MV-4-11 (cell line): ENCODE measurements at regions not wholly inside any gene's neighbourhood (a gene's known extent, or its start where the extent isn't known, plus 50 kb on each side); places are given as distances from the start of the nearest gene placed in this dataset.
"Not testable (repeated sequence)": the region's sequence is repeated elsewhere in the genome, so short reads cannot be mapped to it uniquely, and the experiment has no call there.

Experiments used
- DNase-seq: peaks from one replicate; lab custom pipeline; 2025; lab: John Stamatoyannopoulos, UW

DNA sequence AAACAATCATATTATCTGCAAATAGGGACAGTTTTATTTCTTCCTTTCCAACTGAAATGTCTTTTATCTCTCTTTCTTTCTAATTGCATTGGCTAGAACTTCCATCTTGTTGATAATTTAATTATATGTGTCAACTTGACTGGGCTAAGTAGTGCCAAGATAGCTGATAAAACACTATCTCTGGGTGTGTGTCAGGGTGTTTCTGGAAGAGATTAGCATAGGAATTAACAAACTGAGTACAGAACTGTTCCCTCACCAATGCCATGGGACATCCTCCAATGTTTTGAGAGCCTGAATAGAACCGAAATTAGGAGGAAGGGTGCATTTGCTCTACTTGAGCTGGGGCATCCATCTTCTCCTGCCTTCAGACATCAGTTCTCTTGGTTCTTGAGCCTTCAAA is 1027.2 kb downstream of the FAT4 start:
- DNase-seq: no peak

DNA sequence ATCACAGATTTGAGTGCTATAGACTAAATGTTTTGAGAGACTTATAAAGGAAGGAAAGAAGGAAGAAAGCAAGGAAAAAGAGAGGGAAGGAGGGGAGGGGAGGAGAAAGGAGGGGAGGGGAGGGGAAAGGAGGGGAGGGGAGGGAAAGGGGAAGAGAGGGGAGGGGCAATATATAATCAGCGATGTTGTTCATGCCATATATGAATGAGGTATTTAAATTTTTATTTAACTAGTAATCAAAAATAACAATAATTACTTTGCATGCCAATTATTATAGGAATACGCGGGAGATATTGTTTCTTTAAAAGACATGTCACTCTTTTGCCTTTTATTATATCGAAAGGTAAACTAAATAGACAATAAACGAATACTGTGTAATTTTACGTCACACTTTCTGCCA is 1029.7 kb downstream of the FAT4 start:
- no peak for DNase-seq

DNA sequence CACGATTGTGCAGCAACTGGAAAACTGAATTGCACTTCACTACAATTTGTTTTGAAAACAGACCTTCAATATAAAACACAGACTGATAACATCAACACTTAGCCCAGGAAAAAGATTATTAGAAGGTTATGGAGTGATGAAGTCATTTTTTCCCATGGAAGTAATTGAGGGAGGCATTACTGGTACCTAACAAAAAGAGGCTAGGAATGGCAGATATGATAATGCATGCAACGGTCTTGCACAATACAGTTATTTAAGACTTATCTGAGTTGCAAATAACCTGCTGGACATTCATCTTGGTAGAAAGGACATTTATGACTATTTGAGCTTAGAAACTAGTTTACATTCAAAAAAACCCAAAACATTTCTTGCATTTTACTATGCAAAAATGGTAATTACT is 1031.9 kb downstream of the FAT4 start:
- no peak for DNase-seq

DNA sequence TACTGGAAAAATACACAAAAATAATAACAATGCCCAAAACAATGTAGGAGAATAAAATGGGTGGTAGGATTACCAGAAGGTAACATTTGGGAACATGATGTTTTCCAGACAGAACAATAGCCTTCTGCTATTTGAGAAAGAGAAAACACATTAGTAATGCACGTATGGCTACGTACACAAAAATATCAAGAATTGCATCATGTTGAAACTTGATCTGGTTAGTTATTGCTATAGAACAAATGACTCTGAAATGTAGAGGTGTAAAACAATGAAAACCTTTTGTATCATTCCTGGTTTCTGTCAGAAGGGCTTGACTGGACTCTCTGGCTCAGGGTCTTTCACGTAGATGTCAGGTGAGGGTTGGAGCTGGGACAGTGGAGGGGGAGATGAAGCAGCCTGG is 1040.0 kb downstream of the FAT4 start:
- no peak for DNase-seq

DNA sequence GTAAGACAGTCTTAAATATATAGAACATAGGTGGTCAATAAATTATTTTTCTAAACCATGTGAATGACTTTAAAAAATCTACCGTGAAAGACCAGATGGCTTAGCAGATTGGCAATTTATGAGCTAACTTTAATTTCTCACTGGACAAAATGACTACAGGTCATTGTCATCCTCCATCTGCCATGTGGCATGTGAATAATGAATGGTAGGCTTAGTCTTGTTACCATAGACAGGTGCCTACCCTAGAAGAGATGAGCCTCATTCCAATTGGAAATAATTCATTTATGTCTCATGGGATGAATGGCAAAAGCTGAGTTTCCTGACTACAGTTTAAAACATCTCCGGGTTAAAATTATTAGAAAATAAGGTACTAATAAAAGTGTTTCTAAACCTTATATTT is 1043.3 kb downstream of the FAT4 start:
- DNase-seq: no peak

DNA sequence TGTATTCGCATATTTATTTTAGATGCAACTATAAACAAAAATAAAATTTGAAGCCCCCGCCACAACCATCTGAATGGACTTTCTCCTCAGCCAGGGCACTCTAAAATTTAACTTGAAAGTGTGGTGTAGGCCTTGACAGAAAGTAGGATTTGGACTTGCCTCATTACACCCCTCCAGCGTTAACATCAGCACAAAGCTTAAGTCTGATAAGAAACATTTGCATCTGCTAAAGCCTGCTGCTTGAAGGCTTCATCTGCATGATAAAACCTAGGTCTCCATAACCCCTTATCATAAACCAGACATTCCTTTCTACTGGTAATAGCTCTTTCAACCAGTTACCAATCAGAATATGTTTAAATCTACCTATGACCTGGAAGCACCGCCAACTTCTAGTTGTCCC is 1046.5 kb downstream of the FAT4 start:
- no peak for DNase-seq

DNA sequence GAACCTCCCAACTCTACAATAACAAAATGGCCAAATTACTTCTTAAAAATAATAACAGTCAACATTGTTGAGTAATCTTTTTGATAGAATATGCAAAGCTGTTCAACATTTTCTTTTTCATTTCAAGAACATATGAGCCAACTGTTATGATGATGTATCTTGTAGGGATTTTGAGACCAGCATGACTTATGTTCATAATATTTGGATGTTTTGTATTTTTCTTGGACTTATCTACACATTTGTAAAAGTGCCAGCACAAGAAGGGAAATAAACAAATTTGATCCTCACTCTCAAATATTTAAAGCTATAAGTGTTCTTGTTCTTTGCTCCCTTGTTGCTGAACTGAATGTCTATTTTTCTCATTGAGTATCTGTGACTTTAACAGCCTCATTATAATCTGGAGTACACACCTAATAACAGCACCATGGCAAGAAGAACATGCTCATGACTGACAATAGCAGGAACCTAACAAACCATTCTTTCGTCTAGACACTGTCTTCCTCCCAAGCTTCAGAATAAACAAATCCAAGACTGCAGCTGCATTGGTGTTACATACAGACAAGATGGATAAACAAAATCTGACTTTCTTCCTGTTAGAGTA is 1049.7 kb downstream of the FAT4 start:
- DNase-seq: no peak

DNA sequence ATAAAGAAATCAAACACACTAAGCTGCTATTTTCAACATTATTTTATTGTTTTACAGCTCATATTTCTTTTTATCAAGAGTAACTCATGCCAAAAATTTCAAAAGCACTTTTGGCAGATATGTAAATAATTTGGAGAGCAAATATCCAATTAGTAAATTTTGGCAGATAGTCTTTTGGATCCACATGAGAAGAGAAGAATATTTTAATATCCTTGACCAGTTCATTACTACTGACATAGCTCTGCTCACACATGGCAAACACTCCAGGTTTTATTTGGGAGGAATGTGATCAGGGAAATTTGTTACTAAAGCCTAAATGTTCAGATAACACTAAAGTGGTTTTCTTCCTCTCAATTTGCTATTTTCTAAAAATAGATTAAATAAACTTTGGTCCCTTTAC is 1054.3 kb downstream of the FAT4 start:
- no peak for DNase-seq

DNA sequence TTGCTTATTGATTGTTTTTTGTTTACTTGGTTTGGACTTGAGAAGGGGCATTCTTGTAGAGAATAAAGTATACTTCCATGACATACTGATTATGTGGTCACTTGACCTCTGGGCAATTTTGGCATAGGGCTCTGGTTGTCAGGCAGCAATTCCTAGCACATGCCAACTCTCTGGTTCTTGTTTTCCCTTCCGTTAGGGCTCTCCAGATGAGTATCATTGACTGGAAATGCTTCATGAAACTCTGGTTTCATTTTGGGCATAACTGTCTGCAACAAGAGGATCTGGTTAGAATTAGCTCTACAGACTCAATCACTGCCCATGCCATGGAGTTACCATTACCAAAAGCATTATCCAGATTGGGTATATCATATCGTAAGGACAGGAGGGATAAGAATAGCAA is 1057.9 kb downstream of the FAT4 start:
- DNase-seq: no peak

DNA sequence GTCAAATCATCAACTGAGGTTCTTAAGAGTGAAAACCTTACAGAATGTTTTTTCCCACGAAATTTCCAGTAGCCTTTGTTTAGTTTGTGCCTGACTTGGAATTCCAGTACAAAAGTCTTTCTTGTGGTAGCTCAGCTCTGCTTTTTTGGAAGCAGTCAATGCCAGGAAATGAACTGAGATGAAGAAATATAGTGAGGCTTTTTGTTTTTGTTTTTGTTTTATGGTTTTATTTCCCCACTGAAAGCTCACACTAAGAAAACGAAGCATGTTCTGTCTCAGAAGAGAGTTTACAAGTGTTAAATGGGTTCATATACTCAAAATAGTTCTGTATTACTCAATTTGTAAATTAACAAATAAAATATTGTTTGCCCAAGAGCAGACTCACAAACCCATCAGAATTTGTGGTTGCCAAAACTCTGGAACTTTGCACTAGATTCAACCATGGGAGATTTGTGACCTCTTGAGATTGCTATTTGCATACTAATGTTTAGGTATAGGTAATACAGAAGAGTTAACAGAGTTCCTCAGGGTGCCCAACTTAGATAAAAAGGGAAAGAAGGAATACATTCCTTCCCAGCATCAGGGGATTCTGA is 1060.8 kb downstream of the FAT4 start:
- no peak for DNase-seq

DNA sequence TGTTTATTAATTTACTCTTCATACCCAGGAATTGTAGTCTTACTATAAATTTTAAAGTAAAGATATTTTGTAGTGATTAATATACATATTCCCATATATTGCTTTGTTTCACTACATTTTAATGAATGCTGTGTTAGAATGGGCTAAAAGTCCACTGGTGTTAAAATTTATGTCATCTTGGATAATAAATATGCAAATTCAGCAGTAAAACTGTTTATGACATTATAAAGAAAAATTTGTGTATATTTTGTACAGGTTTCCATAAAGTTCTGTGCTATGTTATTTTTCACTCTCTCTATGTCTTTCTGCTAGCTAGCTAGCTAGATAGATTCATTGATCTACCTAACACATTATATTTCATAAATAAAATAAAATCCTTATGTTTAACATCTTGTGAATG is 1071.2 kb downstream of the FAT4 start:
- DNase-seq: no peak

DNA sequence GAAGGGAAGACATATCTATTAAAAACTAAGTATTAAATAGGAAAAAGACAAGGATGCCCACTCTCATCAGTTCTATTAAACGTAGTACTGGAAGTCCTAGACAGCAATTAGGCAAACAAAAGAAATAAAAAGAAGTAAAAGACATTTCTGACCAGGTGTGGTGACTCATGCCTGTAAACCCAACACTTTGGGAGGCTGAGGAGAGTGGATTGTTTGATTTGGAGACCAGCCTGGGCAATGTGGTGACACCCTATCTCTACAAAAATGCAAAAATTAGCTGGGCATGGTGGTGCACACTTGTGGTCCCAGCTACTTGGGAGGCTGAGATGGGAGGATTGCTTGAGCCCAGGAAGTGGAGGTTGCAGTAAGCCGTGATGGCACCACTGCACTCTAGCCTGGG is 1071.8 kb downstream of the FAT4 start:
- no peak for DNase-seq

DNA sequence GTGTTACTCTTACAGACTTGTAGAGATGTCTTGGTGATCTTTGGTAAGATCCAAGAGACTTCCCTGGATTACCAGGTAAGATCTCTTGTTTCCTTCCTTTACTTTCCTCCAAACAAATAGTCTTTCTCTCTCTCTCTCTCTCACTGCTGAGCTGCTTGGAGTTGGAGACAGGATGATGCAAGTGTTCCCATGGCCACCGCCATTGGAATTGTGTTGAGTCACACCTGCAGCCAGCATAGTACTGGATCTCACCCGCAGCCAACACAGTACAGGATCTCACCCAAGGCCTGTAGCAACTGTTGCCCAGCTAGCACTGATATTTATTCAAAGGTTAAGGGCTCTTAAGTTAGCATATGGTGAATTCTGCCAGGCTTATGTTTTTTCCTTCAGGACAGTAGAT is 1080.9 kb downstream of the FAT4 start:
- no peak for DNase-seq

DNA sequence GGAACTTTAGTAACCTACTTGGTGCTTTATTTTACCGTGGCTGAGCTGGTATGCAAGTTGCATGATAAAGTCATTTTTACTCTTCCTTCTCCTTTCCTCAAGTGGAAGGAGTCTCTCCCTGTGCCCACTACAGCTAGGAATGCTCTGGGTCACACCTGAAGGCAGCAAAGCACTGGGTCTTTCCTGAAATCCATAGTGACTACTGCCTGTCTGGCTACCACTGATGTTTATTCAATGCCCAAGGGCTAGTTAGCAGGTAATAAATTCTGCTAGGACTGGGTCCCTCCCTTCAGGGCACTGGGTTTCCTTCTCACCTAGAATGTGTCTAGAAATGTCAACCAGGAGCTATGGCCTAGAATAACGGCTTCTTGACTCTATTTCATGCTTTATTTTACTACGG is 1081.4 kb downstream of the FAT4 start:
- no peak for DNase-seq

DNA sequence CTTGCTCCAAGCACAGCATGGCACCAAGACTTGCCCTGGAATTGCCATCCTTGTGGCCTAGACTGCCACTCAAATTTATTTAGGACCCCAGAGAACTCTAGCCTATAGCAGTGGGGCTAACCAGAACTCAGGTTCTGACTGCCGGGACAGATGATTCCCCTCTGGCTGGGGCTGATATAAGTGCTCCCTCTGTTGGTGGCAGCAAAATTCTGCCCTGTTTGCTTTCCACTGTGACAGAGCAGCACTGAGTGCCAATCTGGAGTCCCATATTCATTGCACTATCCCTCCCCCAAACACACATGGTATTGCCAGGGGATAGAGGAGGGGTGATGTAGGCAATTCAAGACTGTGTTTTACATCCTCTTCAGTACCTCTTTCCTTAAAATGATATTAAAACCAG is 1081.9 kb downstream of the FAT4 start:
- no peak for DNase-seq

DNA sequence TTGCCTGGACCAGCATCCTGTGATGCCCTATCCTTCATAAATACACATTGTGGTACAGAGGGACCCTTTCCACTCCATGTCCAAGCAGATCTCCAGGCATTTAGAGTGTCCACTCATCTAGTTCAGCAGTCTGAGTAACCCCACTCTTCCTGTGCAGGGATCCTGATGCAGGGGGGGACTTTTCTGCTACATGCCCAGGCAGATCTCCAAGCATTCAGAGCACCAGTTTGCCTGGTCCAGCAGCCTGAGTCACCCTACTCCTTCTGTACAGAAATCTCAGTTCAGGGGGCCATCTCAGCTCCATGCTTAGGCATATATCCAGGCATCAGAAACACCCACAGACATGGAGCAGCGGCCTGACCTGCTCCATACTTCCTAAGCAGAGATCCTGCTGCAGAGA is 1089.8 kb downstream of the FAT4 start:
- DNase-seq: no peak

DNA sequence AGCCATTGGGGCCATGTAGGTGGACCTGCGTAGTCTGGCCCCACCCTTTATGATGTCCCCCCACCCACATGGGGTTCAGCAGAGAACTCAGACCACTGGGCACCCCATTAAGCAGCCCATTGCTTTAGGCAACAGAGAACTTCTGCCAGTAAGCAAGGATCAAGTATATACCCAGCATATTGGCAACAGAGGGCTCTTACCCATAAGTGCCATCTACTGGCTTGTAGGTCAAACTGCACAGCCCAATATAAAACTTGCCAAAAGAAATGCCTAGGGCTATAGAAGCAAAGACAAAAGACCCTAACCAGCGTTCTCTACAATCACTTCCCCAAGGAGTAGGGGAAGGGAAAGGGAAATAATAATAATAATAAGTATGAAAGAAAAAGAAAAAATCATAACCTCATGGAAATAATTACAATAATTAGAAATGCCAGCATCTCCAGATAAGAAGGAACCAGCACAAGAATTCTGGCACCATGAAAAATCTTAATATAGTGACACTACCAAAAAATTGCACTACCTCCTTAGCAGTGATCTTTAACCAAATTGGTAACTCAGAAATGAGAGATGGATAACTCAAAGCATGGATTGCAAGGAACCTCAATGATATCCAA is 1090.7 kb downstream of the FAT4 start:
- DNase-seq: peak; percentile 0

DNA sequence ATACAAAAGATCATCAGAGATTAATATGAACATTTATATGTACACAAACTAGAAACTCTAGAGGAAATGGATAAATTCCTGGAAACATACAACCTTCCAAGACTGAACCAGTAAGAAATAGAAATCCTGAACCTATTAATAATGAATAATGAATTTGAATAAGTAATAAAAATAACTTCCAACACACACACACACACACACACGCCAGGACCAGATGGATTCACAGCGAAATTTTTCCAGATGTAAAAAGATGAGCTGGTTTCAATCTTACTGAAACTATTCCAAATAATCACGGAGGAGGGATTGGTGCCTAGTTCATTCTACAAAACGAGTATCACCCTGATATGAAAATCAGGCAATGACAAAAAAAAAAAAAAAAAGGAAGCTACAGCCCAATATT is 1095.0 kb downstream of the FAT4 start:
- no peak for DNase-seq

DNA sequence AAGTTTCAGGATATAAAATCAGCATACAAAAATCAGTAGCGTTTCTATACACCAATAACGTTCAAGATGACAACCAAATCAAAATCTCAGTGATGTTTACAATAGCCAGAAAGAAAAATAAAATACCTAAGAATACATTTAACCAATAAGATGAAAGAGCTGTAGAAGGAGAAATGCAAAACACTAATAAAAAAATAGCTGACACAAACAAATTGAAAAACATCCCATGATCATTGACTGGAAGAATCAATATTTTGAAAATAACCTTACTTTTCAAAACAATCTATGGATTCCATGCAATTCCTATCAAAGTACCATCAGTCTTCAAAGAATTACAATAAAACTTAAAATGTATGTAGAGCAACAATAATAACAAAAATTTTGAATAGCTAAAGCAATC is 1096.3 kb downstream of the FAT4 start:
- DNase-seq: no peak

DNA sequence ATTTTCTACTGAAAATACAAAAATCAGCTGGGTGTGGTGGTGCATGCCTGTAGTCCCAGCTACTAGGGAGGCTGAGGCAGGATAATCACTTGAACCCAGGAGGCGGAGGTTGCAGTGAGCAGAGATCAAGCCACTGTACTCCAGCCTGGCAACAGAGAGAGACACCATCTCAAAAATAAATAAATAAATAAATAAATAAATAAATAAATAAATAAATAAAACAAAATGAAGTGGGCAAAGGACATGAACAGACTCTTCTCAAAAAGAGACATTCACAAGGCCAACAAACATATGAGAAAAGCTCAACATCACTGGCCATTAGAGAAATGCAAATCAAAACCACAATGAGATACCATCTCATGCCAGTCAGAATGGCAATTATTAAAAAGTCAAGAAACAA is 1097.6 kb downstream of the FAT4 start:
- not testable (repeated sequence) for DNase-seq

DNA sequence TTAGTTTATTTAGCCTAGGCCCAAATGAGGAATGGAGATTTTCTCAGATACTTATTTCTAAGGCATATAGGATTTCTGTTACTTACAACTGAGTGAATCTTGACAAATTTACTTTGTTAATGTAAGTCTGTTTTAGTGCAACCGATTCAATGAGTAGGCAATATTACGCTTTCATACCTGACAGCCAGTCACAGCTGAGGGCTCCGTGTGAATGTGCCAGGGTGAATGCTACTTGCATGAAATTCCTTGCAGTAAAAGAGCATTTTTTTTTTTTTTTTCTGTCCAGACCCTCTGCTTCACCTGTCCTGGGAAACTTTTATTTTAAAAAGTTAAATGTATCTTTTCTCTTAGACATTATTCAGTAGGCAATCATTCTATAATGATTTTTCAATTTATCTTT is 1100.0 kb downstream of the FAT4 start:
- DNase-seq: no peak

DNA sequence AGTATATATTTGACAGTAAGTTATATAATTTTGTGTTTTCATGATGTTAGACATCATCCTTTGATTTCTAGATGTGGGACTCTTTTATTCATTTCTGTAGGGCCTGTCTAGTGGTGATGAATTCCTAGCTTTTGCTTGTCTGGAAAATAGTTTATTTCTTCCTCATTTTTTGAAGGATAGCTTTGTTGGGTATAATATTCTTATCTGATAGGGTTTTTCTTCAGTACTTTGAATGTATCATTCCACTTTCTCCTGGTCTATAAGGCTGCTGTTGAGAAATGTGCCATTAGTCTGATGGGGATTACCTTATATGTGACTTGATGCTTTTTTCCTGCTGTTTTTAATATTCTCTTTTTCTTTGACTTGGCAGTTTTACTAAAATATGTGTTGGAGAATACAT is 1104.5 kb downstream of the FAT4 start:
- DNase-seq: no peak

DNA sequence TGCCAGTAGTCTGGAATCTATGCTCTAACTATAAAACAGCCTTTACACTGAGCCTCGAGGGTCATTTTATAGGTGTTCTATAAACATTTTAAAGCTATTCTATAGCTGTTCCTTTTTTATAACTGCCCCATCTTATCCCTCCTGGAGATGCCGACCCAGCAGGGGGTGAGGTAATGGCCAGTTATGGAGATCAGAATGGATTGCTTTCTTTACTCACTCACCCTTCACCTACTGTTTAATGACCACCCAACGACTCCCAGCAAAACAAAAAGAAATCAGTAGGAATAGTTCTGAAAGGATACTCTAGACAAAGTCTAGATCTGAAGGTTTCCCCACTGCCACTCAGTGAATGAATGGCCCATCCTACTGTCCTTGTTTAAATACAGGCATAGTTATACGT is 1113.1 kb downstream of the FAT4 start:
- DNase-seq: no peak

DNA sequence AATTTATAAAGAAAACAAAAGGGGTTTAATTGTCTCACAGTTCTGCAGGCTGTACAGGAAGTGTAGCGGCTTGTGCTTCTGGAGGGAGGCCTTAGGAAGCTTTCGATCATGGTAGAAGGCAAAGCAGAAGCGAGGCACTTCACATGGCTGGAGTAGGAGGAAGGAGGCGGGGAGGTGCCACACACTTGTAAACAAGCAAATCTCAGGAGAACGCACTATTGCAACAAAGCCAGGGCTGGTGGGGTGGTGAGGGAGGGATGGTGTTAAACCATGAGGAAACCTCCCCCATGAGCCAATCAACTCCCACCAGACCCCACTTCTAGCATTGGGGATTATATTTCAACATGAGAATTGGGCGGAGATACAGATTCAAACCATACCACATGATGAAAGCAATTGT is 1116.3 kb downstream of the FAT4 start:
- DNase-seq: no peak
